GM12878 (cell line): ENCODE measurements at regions not wholly inside any gene's neighbourhood (a gene's known extent, or its start where the extent isn't known, plus 50 kb on each side); places are given as distances from the start of the nearest gene placed in this dataset.
"Not testable (repeated sequence)": the region's sequence is repeated elsewhere in the genome, so short reads cannot be mapped to it uniquely, and the experiment has no call there.

ENCODE experiments used
- PAX8 ChIP-seq: fragments of 450-650 bp; IDR thresholded peaks from 2 replicates; pipeline ENCODE4 v1.6.1; 2017; ENCODE audit warnings: mild to moderate bottlenecking, moderate library complexity
- TF ChIP-seq, protein P1 (sequence below), 3 experiments: IDR thresholded peaks in 2 of 3; conservative IDR thresholded peaks in 1 of 3; 2 replicates each; pipeline ENCODE4 v1.5.1; 2011; ENCODE audit warnings: low read depth in 3 of 3, low read length in 3 of 3, mild to moderate bottlenecking in 3 of 3, control low read depth in 2 of 3, moderate library complexity in 2 of 3, inconsistent platforms in 1 of 3, mixed read lengths in 1 of 3; ENCODE audit not compliant: control insufficient read depth in 2 of 3, insufficient read depth in 1 of 3; ENCODE audit errors: extremely low read depth in 1 of 3

DNA sequence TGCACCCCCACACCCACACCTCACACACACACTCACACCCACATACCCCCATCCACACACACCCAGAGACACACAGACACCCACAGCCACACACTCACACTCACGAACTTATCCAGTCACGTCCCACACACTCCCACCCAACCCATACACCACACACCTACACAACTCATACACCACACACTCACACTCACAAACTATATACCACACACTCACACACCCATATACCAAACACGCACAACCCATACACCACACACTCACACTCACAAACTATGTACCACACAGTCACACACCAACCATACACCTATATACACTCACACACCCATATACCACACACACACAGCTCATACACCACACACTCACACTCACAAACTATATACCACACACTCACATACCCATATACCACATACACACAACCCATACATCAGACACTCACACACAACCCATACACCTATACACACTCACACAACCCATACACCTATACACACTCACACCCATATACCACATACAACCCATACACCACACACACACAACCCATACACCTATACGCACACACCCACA is 162.4 kb downstream of the TMEM121 start:
- TF ChIP-seq, protein P1, sequence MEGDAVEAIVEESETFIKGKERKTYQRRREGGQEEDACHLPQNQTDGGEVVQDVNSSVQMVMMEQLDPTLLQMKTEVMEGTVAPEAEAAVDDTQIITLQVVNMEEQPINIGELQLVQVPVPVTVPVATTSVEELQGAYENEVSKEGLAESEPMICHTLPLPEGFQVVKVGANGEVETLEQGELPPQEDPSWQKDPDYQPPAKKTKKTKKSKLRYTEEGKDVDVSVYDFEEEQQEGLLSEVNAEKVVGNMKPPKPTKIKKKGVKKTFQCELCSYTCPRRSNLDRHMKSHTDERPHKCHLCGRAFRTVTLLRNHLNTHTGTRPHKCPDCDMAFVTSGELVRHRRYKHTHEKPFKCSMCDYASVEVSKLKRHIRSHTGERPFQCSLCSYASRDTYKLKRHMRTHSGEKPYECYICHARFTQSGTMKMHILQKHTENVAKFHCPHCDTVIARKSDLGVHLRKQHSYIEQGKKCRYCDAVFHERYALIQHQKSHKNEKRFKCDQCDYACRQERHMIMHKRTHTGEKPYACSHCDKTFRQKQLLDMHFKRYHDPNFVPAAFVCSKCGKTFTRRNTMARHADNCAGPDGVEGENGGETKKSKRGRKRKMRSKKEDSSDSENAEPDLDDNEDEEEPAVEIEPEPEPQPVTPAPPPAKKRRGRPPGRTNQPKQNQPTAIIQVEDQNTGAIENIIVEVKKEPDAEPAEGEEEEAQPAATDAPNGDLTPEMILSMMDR (IDR thresholded peaks at IDR 0.05 in 2 of 3, conservative IDR thresholded peaks at IDR 0.05 in 1 of 3; ENCODE audit: control insufficient read depth in 2 of 3, extremely low read depth in 1 of 3, insufficient read depth in 1 of 3, low read depth in 3 of 3, low read length in 3 of 3), result not testable (repeated sequence)
- not testable (repeated sequence) for TF ChIP-seq PAX8
